ENCODE measurements at regions not wholly inside any gene's neighbourhood (a gene's known extent, or its start where the extent isn't known, plus 50 kb on each side); places are given as distances from the start of the nearest gene placed in this dataset.

GRCh38 chr13:76795701-76796695 lies 90.2 kb downstream of the KCTD12 start:
- no peak for DNase-seq

- peak; percentile 98 for DNase-seq
Observed at GRCh38 chr13:76792731-76793347, 93.4 kb downstream of the KCTD12 start.

- DNase-seq = no peak
Observed at GRCh38 chr13:76790980-76791819, 95.0 kb downstream of the KCTD12 start.

GRCh38 chr13:76790526-76790925 lies 95.7 kb downstream of the KCTD12 start:
- peak; percentile 60 for DNase-seq

- no peak for DNase-seq
Observed at GRCh38 chr13:76783798-76784197, 102.4 kb downstream of the KCTD12 start.

GRCh38 chr13:76778853-76779252 lies 107.4 kb downstream of the KCTD12 start:
- DNase-seq = no peak

- DNase-seq = no peak
Observed at GRCh38 chr13:76777096-76777495, 109.1 kb downstream of the KCTD12 start.

GRCh38 chr13:76775088-76775740 lies 111.0 kb downstream of the KCTD12 start:
- DNase-seq = no peak

GRCh38 chr13:76773448-76774094 lies 112.6 kb downstream of the KCTD12 start:
- DNase-seq = peak; percentile 94

- no peak for DNase-seq
Observed at GRCh38 chr13:76772241-76772640, 114.0 kb downstream of the KCTD12 start.

GRCh38 chr13:76769271-76769791 lies 116.9 kb downstream of the KCTD12 start:
- peak; percentile 66 for DNase-seq

GRCh38 chr13:76768384-76768783 lies 117.8 kb downstream of the KCTD12 start:
- DNase-seq = no peak

- DNase-seq = no peak
Observed at GRCh38 chr13:76764916-76765315, 121.3 kb downstream of the KCTD12 start.

- DNase-seq = peak; percentile 56
Observed at GRCh38 chr13:76764429-76764828, 121.8 kb downstream of the KCTD12 start.

GRCh38 chr13:76762721-76763120 lies 123.5 kb downstream of the KCTD12 start:
- no peak for DNase-seq

GRCh38 chr13:76759877-76760276 lies 126.3 kb downstream of the KCTD12 start:
- no peak for DNase-seq

GRCh38 chr13:76758738-76759137 lies 127.5 kb downstream of the KCTD12 start:
- no peak for DNase-seq

- no peak for DNase-seq
Observed at GRCh38 chr13:76758257-76758656, 127.9 kb downstream of the KCTD12 start.

- DNase-seq = no peak
Observed at GRCh38 chr13:76756451-76756850, 129.8 kb downstream of the KCTD12 start.

GRCh38 chr13:76754414-76754813 lies 131.8 kb downstream of the KCTD12 start:
- no peak for DNase-seq

GRCh38 chr13:76751278-76751677 lies 134.9 kb downstream of the KCTD12 start:
- DNase-seq = no peak
